Fibroblast of the conjunctiva (primary cell): ENCODE measurements at regions not wholly inside any gene's neighbourhood (a gene's known extent, or its start where the extent isn't known, plus 50 kb on each side); places are given as distances from the start of the nearest gene placed in this dataset.

Source experiments
- DNase-seq: peaks from one replicate; pipeline ENCODE4 v3.0.0-alpha.2; 2010; ENCODE audit warnings: low read depth

GRCh38 chr20:20824924-20825584 lies 112.6 kb upstream of the RALGAPA2 start:
- no peak for DNase-seq

- no peak for DNase-seq
Observed at GRCh38 chr20:20823476-20823881, 111.0 kb upstream of the RALGAPA2 start.

- no peak for DNase-seq
Observed at GRCh38 chr20:20821484-20822260, 109.2 kb upstream of the RALGAPA2 start.

GRCh38 chr20:20820785-20821483 lies 108.5 kb upstream of the RALGAPA2 start:
- DNase-seq = no peak

GRCh38 chr20:20820104-20820503 lies 107.7 kb upstream of the RALGAPA2 start:
- no peak for DNase-seq

GRCh38 chr20:20816969-20817755 lies 104.7 kb upstream of the RALGAPA2 start:
- DNase-seq = no peak

GRCh38 chr20:20815711-20816455 lies 103.4 kb upstream of the RALGAPA2 start:
- DNase-seq = no peak

- no peak for DNase-seq
Observed at GRCh38 chr20:20814685-20815084, 102.2 kb upstream of the RALGAPA2 start.

- DNase-seq = no peak
Observed at GRCh38 chr20:20812136-20812535, 99.7 kb upstream of the RALGAPA2 start.

- no peak for DNase-seq
Observed at GRCh38 chr20:20808016-20808415, 95.6 kb upstream of the RALGAPA2 start.

- no peak for DNase-seq
Observed at GRCh38 chr20:20806121-20807095, 94.0 kb upstream of the RALGAPA2 start.

GRCh38 chr20:20803011-20803410 lies 90.6 kb upstream of the RALGAPA2 start:
- no peak for DNase-seq

- DNase-seq = no peak
Observed at GRCh38 chr20:20802328-20802727, 89.9 kb upstream of the RALGAPA2 start.

- no peak for DNase-seq
Observed at GRCh38 chr20:20799716-20800312, 87.4 kb upstream of the RALGAPA2 start.

GRCh38 chr20:20797521-20798310 lies 85.3 kb upstream of the RALGAPA2 start:
- DNase-seq = no peak

GRCh38 chr20:20796766-20797440 lies 84.5 kb upstream of the RALGAPA2 start:
- DNase-seq = no peak

GRCh38 chr20:20795721-20796120 lies 83.3 kb upstream of the RALGAPA2 start:
- DNase-seq = no peak

- no peak for DNase-seq
Observed at GRCh38 chr20:20795119-20795518, 82.7 kb upstream of the RALGAPA2 start.
